Glutamatergic neuron (in vitro differentiated cells): ENCODE measurements at regions not wholly inside any gene's neighbourhood (a gene's known extent, or its start where the extent isn't known, plus 50 kb on each side); places are given as distances from the start of the nearest gene placed in this dataset.

ENCODE experiments used
- DNase-seq: peaks from one replicate; pipeline ENCODE4 v3.0.0; 2022
- H3K27ac Mint-ChIP-seq: one replicate; pipeline ENCODE4 v1.8.0; 2020; ENCODE audit warnings: mild to moderate bottlenecking, mixed read lengths, inconsistent platforms; ENCODE audit not compliant: unreplicated experiment
- H3K27me3 Mint-ChIP-seq: one replicate; pipeline ENCODE4 v1.8.0; 2020; ENCODE audit warnings: mild to moderate bottlenecking, moderate library complexity, mixed read lengths, inconsistent platforms; ENCODE audit not compliant: unreplicated experiment
- H3K36me3 Mint-ChIP-seq: one replicate; pipeline ENCODE4 v1.8.0; 2020; ENCODE audit warnings: mild to moderate bottlenecking, mixed read lengths, inconsistent platforms; ENCODE audit not compliant: unreplicated experiment
- H3K4me1 Mint-ChIP-seq: one replicate; pipeline ENCODE4 v1.8.0; 2020; ENCODE audit warnings: mild to moderate bottlenecking, low read depth, mixed read lengths, inconsistent platforms; ENCODE audit not compliant: unreplicated experiment
- H3K4me3 Mint-ChIP-seq: one replicate; pipeline ENCODE4 v1.8.0; 2020; ENCODE audit warnings: mild to moderate bottlenecking, mixed read lengths, inconsistent platforms; ENCODE audit not compliant: unreplicated experiment
- H3K9me3 Mint-ChIP-seq: one replicate; pipeline ENCODE4 v1.8.0; 2020; ENCODE audit warnings: mild to moderate bottlenecking, moderate library complexity, mixed read lengths, inconsistent platforms; ENCODE audit not compliant: unreplicated experiment
- TF ChIP-seq, protein P1 (sequence below): fragments of 200-600 bp; sonication (generic); IDR thresholded peaks from one replicate; pipeline ENCODE4 v1.5.0; 2021; ENCODE audit not compliant: partially characterized antibody, unreplicated experiment

GRCh38 chr12:118922405-118922804 is 58.9 kb upstream of the SRRM4 start:
- Mint-ChIP-seq H3K27ac (no peak overlapping the region), H3K9me3 (no peaks in the 10 kb centered on the region), H3K36me3 (peaks cover under 1% of the 10 kb centered on the region), H3K4me1 (no peaks in the 10 kb centered on the region), H3K4me3 (no peak overlapping the region), H3K27me3 (peaks cover 9% of the 10 kb centered on the region)
- no peak for DNase-seq
- TF ChIP-seq, protein P1, sequence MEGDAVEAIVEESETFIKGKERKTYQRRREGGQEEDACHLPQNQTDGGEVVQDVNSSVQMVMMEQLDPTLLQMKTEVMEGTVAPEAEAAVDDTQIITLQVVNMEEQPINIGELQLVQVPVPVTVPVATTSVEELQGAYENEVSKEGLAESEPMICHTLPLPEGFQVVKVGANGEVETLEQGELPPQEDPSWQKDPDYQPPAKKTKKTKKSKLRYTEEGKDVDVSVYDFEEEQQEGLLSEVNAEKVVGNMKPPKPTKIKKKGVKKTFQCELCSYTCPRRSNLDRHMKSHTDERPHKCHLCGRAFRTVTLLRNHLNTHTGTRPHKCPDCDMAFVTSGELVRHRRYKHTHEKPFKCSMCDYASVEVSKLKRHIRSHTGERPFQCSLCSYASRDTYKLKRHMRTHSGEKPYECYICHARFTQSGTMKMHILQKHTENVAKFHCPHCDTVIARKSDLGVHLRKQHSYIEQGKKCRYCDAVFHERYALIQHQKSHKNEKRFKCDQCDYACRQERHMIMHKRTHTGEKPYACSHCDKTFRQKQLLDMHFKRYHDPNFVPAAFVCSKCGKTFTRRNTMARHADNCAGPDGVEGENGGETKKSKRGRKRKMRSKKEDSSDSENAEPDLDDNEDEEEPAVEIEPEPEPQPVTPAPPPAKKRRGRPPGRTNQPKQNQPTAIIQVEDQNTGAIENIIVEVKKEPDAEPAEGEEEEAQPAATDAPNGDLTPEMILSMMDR, result no peak

DNA sequence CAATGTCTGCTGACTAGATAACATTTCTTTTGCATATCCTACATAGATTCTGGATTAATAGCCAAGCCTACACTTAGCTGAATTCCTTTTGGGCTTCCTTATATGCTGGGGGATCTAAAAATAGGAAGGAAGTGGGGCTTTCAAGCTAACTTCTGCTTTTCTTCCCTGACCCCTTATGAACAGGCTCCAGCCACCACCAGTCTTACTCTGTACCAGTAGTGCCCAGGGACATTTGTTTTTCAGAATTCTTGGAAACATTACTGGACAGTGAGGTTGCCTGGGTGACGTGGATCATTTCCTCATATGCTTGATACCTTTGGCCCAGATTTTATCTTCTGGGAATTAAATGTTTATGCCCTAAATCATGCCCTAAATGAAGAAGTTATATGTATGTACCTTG is 55.9 kb upstream of the SRRM4 start:
- no peaks in the 10 kb centered on the region for H3K4me1 Mint-ChIP-seq
- H3K4me3 Mint-ChIP-seq, result no peak overlapping the region
- DNase-seq, result no peak
- TF ChIP-seq, protein P1, result no peak
- no peak overlapping the region for H3K27ac Mint-ChIP-seq
- no peaks in the 10 kb centered on the region for H3K9me3 Mint-ChIP-seq
- peaks cover 11% of the 10 kb centered on the region for H3K36me3 Mint-ChIP-seq
- peaks cover 6% of the 10 kb centered on the region for H3K27me3 Mint-ChIP-seq

GRCh38 chr12:118925826-118926225 is 55.5 kb upstream of the SRRM4 start:
- Mint-ChIP-seq H3K27ac (no peak overlapping the region), H3K4me3 (no peak overlapping the region), H3K36me3 (peaks cover 11% of the 10 kb centered on the region), H3K4me1 (no peaks in the 10 kb centered on the region), H3K9me3 (no peaks in the 10 kb centered on the region), H3K27me3 (peaks cover 6% of the 10 kb centered on the region)
- TF ChIP-seq, protein P1, result no peak
- no peak for DNase-seq
